Nucleus accumbens (tissue), 56 donors: ENCODE measurements at regions not wholly inside any gene's neighbourhood (a gene's known extent, or its start where the extent isn't known, plus 50 kb on each side); places are given as distances from the start of the nearest gene placed in this dataset.
"Not testable (repeated sequence)": the region's sequence is repeated elsewhere in the genome, so short reads cannot be mapped to it uniquely, and the experiment has no call there.

Experiments
- DNase-seq, 56 donors: peaks; one replicate each; lab custom pipeline; 2025; lab: John Stamatoyannopoulos, UW

DNA sequence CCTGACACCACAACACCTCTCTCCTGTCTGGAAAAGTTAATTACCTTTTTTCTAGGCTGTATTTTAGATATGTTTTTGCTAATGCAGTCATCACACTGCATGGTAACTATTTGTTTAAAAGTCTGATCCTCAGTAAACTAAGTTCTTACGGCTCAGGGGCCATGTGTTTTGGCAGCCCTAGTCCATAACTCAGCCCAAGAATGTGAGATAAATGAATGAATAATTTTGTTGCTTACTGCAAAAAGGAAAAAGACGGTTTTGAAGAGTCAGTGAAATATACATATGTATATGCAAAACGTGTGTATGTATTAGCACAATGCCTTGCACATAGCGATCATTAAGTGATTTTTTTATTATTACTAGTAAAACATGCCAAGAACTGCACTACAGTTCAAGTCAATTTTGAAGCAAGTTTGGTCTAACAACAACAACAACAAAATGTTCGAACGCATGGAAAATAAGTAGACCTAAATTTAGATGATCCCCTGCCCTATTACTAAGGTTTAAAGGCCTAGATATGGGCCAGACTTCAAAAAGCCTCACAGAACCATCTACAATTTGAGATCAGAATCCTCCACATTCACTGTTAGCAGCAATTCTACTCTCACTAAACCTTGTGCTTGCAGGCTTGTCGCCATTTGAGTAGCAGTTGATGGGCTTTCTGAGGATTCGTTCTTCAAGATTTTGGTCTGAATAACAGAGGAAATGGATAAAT is 140.0 kb downstream of the NDUFA12 start:
- no peak for DNase-seq

DNA sequence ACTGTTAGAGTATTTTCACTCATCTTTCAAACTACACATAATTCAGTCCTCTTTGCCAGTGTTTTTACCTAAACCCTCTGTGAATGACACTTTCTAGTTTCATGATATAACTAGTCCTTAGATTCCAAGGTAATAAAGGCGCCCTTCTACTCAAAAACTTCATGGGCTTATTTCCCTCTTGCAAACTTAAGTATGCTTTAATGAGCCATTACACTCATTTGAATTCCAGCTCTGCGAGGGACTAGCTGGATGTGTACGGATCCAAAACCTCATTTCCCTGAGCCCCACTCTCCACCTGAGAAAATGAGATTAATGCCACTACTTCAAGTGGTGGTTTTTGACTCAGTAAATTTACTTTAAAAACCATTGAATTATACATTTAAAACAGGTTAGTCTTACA is 141.1 kb downstream of the NDUFA12 start:
- no peak for DNase-seq

DNA sequence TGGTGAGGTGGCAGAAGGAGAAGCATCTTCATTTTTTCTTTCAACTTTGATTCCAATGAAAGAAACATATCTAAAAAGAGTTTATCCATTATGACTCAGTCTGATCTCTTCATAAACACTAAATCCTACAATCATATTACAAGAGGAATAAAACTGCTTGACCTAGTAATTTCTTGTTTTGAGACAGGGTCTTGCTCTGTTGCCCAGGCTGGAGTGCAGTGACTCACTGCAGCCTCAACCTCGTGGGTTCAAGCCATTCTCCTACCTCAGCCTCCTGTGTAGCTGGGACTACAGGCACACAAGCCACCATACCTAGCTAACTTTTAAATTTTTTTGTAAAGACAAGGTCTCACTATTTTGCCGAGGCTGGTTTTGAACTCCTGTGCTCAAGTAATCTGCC is 147.2 kb downstream of the NDUFA12 start:
- no peak for DNase-seq

DNA sequence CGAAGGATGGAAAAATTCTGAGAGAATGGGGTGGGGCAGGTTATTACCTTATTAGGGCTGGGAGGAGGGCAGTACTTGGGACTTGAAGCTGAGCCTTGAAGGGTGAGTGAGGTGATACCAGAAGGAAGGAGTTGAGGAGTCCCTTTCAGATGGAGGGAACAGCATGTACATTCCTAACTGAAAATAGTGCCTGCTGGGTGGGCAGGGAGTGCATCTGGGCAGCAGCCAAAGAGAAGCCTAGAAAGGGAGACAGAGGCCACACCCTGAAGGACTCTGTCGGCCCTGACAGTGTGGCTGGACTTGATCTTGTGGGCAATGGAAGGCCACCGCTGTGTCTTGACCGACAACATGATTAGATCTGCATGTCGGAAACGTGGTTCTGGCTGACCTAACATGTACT is 147.6 kb downstream of the NDUFA12 start:
- no peak for DNase-seq

DNA sequence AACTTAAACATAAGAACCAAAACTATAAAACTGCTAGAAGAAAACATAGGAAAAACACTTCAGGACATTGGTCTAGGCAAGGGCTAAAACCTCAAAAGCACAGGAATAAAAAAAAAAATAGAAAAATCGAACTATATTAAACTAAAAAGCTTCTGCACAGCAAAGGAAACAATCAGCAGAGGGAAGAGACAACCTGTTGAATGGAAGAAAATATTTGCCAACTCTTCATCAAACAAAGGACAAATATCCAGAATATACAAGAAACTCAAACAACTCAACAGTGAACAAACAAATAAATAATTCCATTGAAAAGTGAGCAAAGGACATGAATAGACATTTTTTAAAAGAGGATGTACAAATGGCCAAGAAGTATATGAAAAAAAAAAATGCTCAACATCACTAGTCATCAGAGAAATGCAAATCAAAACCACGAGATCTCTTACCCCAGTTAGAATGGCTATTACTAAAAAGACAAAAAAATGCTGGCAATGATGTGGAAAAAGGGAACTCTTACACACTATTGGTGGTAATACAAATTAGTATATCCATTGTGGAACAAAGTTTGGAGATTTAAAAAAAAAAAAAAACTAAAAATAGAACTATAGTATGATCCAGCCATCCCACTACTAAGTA is 152.0 kb downstream of the NDUFA12 start:
- DNase-seq: no peak

DNA sequence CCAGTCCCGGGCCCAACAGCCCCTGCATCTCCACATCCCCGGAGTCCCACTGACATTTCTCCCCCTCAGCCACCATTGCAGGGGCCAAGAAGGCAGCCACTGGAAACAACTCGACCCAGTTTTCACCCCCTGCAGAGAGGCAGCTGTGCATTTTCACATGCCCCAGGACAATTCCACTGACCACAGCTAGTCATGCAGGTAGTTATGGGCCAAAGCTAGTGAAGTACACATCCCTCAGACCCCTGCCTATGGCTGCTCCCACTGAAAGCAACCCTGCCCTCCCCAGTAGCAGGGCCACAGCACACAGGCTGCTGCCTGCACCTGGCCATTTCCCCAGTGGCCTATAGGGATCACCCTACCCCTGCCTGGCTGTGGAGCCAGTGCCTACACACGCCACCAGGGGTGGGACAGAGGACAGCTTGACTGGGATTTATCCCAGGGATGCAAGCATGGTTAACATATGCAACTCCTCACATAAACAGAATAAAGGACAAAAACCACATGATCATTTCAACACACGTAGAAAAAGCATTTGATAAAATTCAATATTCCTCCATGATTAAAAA is 154.0 kb downstream of the NDUFA12 start:
- no peak for DNase-seq

DNA sequence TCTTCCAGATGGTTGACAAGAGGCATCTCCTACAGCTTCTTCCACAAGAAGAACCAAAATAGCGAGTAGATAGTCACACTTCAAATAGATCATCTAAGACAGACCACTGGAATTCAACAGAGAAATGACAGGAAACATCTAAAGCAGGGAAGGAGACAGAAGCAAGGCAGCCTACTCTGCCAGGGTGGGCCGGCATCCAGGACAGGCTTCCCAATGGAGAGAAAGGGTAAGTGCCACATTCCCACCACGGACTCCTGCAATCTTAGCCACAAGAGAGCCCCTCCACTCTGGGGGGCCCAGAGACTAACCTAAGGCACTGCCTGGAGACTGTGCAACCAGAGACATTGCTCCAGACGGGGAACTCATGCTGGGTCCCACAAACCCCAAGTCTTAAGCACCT is 154.5 kb downstream of the NDUFA12 start:
- no peak for DNase-seq

DNA sequence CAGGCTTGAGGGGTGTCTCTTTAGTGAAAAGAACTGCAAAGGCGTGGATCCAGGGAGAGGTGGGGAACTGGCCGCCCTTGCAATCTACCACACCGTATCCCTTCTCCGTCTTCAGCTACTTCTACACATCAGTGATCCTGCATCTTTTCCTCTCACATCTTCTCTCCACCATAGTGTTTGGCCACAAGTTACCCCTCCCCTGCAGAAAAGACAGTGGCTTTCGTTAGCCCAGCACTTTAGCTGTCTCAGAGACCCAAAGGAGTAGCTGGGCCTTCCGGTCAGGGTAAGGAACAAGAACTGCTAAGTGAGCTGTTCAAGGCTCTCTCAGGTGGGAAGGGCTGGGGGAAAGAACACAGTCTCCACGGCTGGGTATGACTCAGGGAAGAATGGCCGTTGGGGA is 158.4 kb downstream of the NDUFA12 start:
- no peak for DNase-seq

DNA sequence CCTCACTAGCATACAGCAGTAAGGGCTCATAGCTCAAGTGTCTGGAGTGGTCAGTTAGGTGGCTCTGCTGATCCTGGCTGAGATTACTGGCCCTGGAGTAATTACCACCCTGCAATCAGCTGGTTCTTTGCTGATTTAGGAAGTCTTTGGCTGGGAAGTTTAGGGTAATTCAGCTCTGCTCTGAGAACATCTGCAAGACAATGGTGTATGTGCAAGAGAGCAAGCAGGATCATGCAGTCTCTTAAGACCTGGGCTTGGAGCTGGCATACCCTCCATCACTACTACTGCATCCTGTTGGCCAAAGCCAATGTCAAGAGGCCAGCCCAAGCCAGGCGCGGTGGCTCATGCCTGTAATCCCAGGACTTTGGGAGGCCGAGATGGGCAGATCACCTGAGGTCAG is 159.0 kb downstream of the NDUFA12 start:
- DNase-seq: no peak

DNA sequence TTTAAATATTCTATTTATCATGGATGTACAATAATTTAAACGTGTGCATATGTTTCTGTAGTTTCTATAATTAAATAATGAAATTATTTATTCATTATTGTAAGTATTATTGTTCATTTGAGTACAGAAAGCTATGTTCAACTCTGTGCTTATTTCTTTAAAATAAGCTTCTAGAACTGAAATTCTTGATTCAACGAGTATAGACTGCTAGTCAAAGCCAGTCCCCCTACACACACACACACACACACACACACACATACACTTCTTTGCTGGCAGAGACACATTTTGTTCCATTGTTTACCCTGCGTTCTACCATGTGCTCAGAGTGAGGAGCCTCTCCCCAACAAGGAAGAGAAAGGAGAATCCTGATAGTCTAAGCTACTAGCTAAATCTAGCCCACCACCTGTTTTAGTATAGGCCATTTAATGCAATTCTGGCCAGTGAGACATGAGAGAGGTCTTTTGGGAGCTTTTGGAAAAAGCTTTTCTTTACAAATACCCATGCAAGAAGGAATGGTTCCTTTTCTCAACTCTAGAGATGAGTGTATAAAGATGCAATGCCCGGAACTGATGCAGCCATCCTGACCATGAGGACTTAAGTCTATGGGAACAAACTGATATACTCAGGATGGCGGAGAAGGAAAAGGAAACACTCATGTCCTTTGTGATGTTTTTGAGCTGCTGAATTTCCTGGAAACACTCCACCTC is 161.4 kb downstream of the NDUFA12 start:
- DNase-seq: no peak

DNA sequence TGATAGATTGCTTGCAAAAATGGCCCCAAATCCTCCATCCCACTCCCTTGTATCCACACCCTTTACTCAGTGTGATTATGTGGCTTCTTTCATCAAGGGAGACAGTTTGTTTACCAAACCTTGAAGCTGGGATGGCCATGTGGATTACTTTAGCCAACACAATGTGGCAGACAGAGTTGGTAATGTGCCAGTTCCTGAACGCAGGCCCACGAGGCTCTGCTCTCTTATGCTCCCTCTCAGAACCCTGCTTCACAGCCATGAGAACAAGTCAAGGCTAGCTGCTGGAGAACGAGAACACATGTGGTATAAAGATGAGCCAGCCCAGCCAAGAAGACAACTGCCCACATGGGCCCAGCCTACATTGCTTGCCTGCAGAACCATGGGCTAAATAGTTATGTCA is 162.3 kb downstream of the NDUFA12 start:
- no peak for DNase-seq

DNA sequence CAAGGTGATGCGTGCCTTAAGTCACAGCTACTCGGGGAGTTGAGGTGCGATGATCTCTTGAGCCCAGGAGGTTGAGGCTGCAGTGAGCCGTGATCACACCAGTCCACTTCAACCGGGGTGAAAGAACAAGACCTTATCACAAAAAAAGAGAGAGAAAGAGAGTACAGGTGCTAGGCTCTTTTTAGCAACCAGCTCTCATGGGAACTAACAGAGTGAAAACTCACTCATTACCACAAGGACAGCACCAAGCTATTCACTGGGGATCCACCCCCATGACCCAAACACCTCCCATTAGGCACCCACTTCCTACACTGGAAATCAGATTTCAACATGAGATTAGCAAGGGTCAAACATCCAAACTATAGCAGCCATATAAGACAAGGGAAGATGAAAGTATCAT is 164.2 kb downstream of the NDUFA12 start:
- DNase-seq: no peak

DNA sequence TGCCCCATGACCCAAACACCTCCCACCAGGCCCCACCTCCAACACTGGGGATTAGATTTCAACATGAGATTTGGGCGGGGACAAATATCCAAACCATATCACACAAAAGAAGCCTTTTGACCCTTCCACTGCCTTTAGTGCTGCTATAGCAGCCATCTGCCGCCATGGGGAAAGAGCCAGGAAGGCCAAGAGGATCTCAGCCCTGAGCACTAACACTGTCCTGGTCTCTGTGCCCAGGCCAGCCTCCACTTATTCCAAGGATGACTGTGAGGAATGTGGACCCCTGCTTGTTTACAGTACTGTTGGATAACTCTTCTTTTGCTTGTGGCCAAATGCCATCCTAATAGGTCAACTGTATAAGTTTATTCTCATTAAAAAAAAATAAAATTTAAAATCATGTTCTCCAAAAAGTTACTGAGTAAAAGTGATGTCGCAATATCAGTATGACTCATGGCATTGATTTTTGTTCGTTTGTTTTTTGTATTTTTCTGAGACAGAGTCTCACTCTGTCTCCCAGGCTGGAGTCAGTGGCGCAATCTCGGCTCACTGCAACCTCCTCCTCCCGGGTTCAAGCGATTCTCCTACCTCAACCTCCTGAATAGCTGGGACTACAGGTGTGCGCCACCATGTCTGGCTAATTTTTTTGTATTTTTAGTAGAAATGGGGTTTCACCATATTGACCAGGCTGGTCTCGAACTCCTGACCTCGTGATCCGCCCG is 166.4 kb downstream of the NDUFA12 start:
- DNase-seq: not testable (repeated sequence)

DNA sequence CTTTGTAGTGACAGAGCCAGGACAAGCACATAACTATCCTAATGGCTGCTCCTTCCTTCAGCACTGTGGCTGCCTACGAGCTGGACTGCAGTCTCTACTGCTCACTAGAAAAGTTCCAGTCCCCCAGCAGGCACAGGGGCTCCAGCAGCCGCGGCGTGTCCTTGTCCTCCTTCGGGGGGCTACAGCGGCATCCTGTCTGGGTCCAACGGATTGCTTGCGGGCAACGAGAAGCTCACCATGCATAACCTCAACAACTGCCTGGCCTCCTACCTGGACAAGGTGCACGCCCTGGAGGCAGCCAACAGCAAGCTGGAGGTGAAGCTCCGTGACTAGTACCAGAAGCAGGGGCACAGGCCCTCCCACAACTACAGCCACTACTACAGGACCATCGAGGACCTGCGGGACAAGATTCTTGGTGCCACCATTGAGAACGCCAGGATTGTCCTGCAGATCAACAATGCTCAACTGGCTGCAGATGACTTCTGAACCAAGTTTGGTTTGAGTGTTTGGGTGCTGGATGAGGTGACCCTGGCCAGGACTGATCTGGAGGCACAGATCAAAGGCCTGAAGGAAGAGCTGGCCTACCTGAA is 169.4 kb downstream of the NDUFA12 start:
- no peak for DNase-seq

DNA sequence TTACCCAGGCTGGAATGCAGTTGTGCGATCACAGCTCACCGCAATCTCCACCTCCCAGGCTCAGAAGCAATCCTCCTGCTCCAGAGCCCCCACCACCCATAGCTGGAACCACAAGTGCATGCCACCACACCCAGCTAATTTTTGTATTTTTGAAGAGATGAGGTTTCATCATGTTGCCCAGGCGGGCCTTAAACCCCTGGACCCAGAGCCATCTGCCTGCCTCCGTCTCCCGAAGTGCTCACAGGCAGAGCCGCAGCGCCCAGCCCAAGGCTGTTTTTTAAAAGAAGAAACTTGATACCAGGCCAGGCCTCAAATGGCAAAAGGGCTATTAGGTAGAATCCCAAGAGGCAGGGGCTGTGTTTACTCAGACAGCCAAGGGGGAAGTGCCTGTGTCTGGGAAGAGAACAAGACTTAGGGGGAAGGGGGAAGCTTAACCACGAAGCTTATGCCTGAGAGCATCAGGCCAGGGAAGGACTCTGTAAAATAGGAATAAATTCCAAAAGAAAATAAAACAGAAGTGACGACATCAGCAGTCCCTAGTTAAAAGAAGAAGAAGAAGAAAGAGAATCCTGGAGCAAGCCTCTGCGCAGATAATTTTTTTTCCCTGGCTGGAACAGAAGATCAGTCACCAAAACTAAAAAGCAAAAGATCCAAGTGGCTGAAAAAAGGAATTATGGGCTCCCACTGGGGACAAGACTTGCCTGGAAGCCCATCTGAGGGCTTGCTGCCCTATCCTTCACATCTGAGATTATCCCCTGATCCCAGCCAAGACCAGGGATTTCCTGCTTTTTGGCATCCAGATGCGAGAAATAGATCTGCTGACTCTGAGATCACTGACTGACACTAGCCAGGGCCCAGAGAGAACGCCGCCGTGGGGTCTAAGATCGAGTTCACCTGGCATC is 170.5 kb downstream of the NDUFA12 start:
- DNase-seq: peak in 1 of 56 donors; percentile 10

DNA sequence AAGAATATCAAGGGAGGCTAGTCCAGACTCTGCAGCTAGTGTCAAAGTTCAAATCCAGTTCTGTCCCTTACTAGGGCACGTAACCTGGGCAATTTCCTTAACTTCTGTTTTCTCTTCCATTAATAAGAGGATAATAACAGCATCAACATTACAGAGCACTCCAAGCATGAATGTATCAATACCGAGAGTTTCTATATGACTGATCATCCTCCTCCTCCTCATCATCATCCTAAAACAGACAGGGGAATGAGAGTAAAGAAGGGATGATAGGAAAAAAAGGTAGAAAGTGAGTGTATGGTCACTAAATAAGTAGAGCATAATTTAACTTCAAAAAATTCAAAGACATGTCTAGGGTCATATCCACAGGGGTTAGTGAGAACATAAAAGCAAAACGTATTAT is 171.4 kb downstream of the NDUFA12 start:
- no peak for DNase-seq

DNA sequence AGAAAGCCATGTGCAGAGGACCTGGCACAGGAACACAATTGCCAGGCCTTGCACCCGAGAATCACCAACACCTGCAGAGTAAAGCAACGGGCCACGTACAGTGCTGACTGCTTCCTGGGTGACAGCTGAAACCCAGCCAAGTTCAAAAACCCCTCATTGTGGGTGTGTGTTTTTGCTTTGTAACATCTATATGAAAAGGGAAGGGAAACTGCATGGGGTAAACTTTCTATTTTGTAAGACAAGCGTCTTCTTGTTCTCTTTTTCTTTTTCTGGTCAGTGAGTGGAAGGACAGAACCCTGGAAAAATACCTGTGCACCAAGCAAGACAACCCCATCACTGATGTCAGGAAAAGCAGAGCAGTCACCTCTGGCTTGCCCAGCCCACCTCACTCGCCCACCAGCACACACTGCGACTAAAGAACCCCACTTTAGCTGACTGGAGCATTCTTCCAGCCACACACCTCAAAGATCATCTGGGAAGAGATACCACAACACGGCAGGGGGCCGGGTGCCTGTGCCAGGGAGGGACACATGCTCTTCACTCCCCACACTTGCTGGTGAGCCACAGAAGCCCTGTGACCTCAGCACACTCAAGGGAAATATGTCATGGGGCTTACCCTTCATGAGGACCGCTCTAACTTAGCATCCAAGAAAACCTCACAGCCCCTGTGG is 172.3 kb downstream of the NDUFA12 start:
- DNase-seq: peak in 3 of 56 donors; percentile 6 to 19 (median 7)

DNA sequence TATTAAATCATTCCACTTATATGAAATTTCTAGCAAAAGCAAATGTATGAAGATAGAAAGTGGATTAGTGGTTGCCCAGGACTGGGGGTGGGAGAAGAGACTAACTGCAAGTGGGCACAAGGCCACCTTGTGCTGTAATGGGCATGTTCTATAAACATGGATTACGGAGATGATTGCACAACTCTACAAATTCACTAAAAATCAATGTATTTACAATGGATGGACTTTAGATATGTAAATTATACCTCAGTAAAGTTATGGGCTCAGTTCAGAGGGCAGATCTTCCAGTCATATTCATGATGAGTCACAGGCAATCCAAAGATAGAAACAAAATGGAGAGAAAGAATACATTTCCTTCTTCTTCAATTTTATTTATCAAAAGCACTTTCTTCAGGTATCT is 173.9 kb downstream of the NDUFA12 start:
- no peak for DNase-seq

DNA sequence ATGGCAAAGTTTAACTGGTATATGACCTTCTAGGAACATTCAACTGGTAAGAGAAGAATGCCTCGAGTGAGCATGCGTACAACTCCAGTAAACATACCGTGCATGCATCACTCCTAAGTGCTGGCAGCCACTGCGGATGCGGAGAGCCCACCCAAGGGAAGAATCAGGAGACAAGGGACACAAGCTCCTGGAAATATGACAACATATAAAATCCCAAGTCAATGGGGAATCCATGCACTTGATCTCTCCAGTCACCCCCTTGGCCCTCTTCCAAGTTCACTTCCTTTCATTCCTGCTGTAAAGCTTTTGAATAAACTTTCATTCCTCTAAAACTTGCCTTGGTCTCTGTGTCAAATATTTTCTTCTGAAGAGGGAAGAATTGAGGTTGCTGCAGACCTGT is 168.7 kb upstream of the TMCC3 start:
- no peak for DNase-seq
